ENCODE measurements at regions not wholly inside any gene's neighbourhood (a gene's known extent, or its start where the extent isn't known, plus 50 kb on each side); places are given as distances from the start of the nearest gene placed in this dataset.

DNA sequence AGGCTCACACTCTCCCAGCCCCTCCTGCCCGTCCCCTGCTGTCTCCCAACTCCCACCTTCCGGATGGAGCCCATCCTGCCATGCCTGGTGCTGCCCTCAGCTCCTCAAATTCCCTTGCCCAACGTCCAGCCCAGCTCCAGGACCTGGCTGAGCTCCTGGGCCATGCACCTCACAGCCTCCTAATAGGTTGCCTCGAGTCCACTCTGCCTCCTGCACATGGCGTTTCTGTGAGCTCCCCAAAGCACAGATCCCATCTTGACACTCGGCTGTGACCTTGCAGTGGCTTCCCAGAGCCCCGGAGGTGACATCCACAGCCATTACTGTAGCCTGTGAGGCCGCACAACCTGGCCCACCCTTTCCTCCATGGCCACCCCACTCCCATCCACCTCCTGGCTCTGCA is 191.9 kb upstream of the SALL3 start:
- no peaks in the 10 kb centered on the region for H4K20me1 ChIP-seq (ENCODE audit: insufficient read depth, low read length)
- no peaks in the 10 kb centered on the region for H3K79me2 ChIP-seq (ENCODE audit: insufficient read depth, low read length)
- TF ChIP-seq, protein P1, sequence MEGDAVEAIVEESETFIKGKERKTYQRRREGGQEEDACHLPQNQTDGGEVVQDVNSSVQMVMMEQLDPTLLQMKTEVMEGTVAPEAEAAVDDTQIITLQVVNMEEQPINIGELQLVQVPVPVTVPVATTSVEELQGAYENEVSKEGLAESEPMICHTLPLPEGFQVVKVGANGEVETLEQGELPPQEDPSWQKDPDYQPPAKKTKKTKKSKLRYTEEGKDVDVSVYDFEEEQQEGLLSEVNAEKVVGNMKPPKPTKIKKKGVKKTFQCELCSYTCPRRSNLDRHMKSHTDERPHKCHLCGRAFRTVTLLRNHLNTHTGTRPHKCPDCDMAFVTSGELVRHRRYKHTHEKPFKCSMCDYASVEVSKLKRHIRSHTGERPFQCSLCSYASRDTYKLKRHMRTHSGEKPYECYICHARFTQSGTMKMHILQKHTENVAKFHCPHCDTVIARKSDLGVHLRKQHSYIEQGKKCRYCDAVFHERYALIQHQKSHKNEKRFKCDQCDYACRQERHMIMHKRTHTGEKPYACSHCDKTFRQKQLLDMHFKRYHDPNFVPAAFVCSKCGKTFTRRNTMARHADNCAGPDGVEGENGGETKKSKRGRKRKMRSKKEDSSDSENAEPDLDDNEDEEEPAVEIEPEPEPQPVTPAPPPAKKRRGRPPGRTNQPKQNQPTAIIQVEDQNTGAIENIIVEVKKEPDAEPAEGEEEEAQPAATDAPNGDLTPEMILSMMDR (IDR thresholded peaks at IDR 0.05; ENCODE audit: borderline replicate concordance, extremely low read depth, low read length, poor library complexity, severe bottlenecking), result no peak
- TF ChIP-seq EZH2 (IDR thresholded peaks at IDR 0.05; ENCODE audit: borderline replicate concordance, low read depth, low read length, severe bottlenecking), result no peak
- DNase-seq (no peak), ATAC-seq (ENCODE audit: insufficient read depth, low read depth) (no peak)
- H2AFZ ChIP-seq (ENCODE audit: low read depth, low read length), result no peak overlapping the region
- no peak overlapping the region for H3K27ac ChIP-seq (ENCODE audit: low read length)
- no peaks in the 10 kb centered on the region for H3K36me3 ChIP-seq (ENCODE audit: insufficient read depth, low read length)
- H3K9ac ChIP-seq (ENCODE audit: low read depth, low read length), result no peak overlapping the region
- no peak overlapping the region for H3K4me3 ChIP-seq (ENCODE audit: low read depth in 1 of 2, low read length in 2 of 2)
- no peaks in the 10 kb centered on the region for H3K4me1 ChIP-seq (ENCODE audit: insufficient read depth, low read length)
- no peaks in the 10 kb centered on the region for H3K9me3 ChIP-seq (ENCODE audit: insufficient read depth, low read length, severe bottlenecking)
- no peaks in the 10 kb centered on the region for H3K27me3 ChIP-seq (ENCODE audit: insufficient read depth, low read length, poor library complexity)
- H3K4me2 ChIP-seq (ENCODE audit: insufficient read depth, low read length), result no peak overlapping the region

DNA sequence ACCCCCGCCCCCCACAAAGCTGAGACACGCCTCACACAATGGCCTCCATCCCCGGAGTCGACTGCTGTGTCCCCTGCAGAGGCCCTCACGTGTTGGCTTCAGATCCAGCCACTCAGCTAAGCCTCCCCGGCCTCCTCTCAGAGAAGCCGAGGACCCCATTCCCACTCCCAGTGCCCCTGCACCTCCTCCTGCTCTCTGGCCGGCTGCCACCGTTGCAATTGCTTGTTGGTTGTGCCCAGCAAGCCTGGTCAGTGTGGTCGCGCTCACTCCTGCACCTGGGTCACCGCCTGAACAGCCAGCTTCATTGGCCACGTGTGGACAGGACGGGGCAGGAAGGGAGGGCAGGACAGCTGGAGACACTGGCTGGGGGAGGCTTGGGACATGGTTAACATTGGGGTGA is 191.5 kb upstream of the SALL3 start:
- ATAC-seq (ENCODE audit: insufficient read depth, low read depth), result no peak
- H3K9me3 ChIP-seq (ENCODE audit: insufficient read depth, low read length, severe bottlenecking), result no peaks in the 10 kb centered on the region
- no peaks in the 10 kb centered on the region for H3K4me1 ChIP-seq (ENCODE audit: insufficient read depth, low read length)
- H3K27me3 ChIP-seq (ENCODE audit: insufficient read depth, low read length, poor library complexity), result no peaks in the 10 kb centered on the region
- TF ChIP-seq EZH2 (IDR thresholded peaks at IDR 0.05; ENCODE audit: borderline replicate concordance, low read depth, low read length, severe bottlenecking), result no peak
- TF ChIP-seq, protein P1 (IDR thresholded peaks at IDR 0.05; ENCODE audit: borderline replicate concordance, extremely low read depth, low read length, poor library complexity, severe bottlenecking), result no peak
- H3K79me2 ChIP-seq (ENCODE audit: insufficient read depth, low read length), result no peaks in the 10 kb centered on the region
- H2AFZ ChIP-seq (ENCODE audit: low read depth, low read length), result no peak overlapping the region
- no peaks in the 10 kb centered on the region for H4K20me1 ChIP-seq (ENCODE audit: insufficient read depth, low read length)
- no peak for DNase-seq
- H3K4me2 ChIP-seq (ENCODE audit: insufficient read depth, low read length), result no peak overlapping the region
- no peak overlapping the region for H3K9ac ChIP-seq (ENCODE audit: low read depth, low read length)
- H3K27ac ChIP-seq (ENCODE audit: low read length), result no peak overlapping the region
- no peak overlapping the region for H3K4me3 ChIP-seq (ENCODE audit: low read depth in 1 of 2, low read length in 2 of 2)
- no peaks in the 10 kb centered on the region for H3K36me3 ChIP-seq (ENCODE audit: insufficient read depth, low read length)

DNA sequence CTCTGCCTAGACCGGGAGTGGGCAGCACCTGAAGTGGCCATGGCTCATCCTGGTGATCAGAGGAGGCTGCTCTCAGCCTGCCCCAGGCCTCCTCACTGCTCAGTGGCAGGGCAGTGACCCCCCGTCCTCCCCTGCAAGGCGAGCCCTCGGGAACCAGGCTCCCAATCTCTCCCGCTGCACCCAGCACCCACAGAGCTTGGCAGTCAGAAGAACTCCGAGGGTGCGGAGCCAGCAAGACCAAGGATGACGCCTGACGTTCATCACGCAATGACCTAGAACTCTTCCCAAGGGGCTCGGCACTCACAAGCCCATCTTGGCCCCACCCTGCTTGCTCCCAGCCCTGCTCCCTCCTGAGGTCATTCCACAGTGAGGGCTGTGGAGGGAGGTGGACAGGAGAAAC is 189.8 kb upstream of the SALL3 start:
- ATAC-seq (ENCODE audit: insufficient read depth, low read depth), result no peak
- H3K27ac ChIP-seq (ENCODE audit: low read length), result no peak overlapping the region
- H3K4me2 ChIP-seq (ENCODE audit: insufficient read depth, low read length), result no peak overlapping the region
- no peaks in the 10 kb centered on the region for H3K36me3 ChIP-seq (ENCODE audit: insufficient read depth, low read length)
- no peak for DNase-seq
- no peak overlapping the region for H2AFZ ChIP-seq (ENCODE audit: low read depth, low read length)
- H3K4me1 ChIP-seq (ENCODE audit: insufficient read depth, low read length), result no peaks in the 10 kb centered on the region
- H3K9me3 ChIP-seq (ENCODE audit: insufficient read depth, low read length, severe bottlenecking), result no peaks in the 10 kb centered on the region
- no peaks in the 10 kb centered on the region for H3K27me3 ChIP-seq (ENCODE audit: insufficient read depth, low read length, poor library complexity)
- no peak overlapping the region for H3K4me3 ChIP-seq (ENCODE audit: low read depth in 1 of 2, low read length in 2 of 2)
- no peaks in the 10 kb centered on the region for H4K20me1 ChIP-seq (ENCODE audit: insufficient read depth, low read length)
- H3K79me2 ChIP-seq (ENCODE audit: insufficient read depth, low read length), result no peaks in the 10 kb centered on the region
- TF ChIP-seq, protein P1 (IDR thresholded peaks at IDR 0.05; ENCODE audit: borderline replicate concordance, extremely low read depth, low read length, poor library complexity, severe bottlenecking), result no peak
- no peak for TF ChIP-seq EZH2 (IDR thresholded peaks at IDR 0.05; ENCODE audit: borderline replicate concordance, low read depth, low read length, severe bottlenecking)
- no peak overlapping the region for H3K9ac ChIP-seq (ENCODE audit: low read depth, low read length)

DNA sequence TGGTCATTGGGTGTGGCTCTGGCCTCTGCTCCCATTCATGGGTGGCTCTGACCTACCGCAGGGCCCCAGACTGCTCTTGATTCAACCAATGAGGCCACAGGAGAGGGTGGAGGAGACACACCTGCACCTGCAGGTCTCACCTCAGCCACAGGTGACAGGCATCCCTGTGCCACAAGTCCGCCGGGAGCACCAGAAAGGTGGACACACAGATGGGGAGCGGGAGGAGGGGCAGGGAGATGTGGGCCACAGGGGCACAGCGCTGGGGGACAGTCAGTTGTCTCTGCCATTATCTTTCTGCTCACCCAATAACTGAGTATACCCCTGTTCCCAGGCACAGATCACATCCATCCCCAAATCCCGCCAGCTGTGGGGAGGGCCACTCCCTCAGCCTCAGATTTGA is 189.1 kb upstream of the SALL3 start:
- H3K79me2 ChIP-seq (ENCODE audit: insufficient read depth, low read length), result no peaks in the 10 kb centered on the region
- H3K4me3 ChIP-seq (ENCODE audit: low read depth in 1 of 2, low read length in 2 of 2), result no peak overlapping the region
- no peak overlapping the region for H3K9ac ChIP-seq (ENCODE audit: low read depth, low read length)
- H3K27me3 ChIP-seq (ENCODE audit: insufficient read depth, low read length, poor library complexity), result no peaks in the 10 kb centered on the region
- H3K27ac ChIP-seq (ENCODE audit: low read length), result no peak overlapping the region
- DNase-seq, result no peak
- TF ChIP-seq EZH2 (IDR thresholded peaks at IDR 0.05; ENCODE audit: borderline replicate concordance, low read depth, low read length, severe bottlenecking), result no peak
- TF ChIP-seq, protein P1 (IDR thresholded peaks at IDR 0.05; ENCODE audit: borderline replicate concordance, extremely low read depth, low read length, poor library complexity, severe bottlenecking), result no peak
- H3K9me3 ChIP-seq (ENCODE audit: insufficient read depth, low read length, severe bottlenecking), result no peaks in the 10 kb centered on the region
- H4K20me1 ChIP-seq (ENCODE audit: insufficient read depth, low read length), result no peaks in the 10 kb centered on the region
- no peak overlapping the region for H2AFZ ChIP-seq (ENCODE audit: low read depth, low read length)
- no peaks in the 10 kb centered on the region for H3K36me3 ChIP-seq (ENCODE audit: insufficient read depth, low read length)
- H3K4me2 ChIP-seq (ENCODE audit: insufficient read depth, low read length), result no peak overlapping the region
- no peak for ATAC-seq (ENCODE audit: insufficient read depth, low read depth)
- H3K4me1 ChIP-seq (ENCODE audit: insufficient read depth, low read length), result no peaks in the 10 kb centered on the region

All from DND-41 (cell line).